ENCODE measurements at regions not wholly inside any gene's neighbourhood (a gene's known extent, or its start where the extent isn't known, plus 50 kb on each side); places are given as distances from the start of the nearest gene placed in this dataset.

DNA sequence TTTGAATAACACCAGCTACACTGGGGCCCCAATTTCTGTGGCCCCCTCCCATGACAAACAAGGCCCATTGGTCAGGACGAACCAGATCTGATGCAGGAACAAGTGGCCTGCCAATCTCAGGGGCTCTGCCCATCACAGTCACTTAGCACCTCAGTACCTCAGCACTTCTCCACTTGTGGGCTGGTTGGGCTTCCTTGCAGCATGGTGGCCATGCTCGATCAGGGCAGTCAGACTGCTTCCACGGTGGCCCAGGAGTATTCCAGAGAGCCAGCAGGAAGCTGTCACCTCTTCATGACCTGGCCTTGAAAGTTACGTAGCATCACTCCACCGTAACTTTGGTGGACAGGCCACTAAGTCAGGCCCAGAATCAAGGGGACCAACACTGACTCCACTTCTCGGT, 206.5 kb downstream of the AUH start:
- H3K4me2 ChIP-seq (ENCODE audit: low read length): no peak overlapping the region
- H3K36me3 Mint-ChIP-seq (ENCODE audit: low read depth, unreplicated experiment): no peaks in the 10 kb centered on the region
- H3K9ac ChIP-seq (ENCODE audit: low read length): no peak overlapping the region
- no peak overlapping the region for H3K27ac ChIP-seq (ENCODE audit: low read depth, low read length)
- H3K27ac Mint-ChIP-seq (ENCODE audit: unreplicated experiment): no peak overlapping the region
- no peaks in the 10 kb centered on the region for H4K20me1 ChIP-seq (ENCODE audit: insufficient read depth, low read length)
- no peak overlapping the region for H3K4me3 Mint-ChIP-seq (ENCODE audit: unreplicated experiment)
- TF ChIP-seq EZH2 (IDR thresholded peaks at IDR 0.05; ENCODE audit: insufficient read depth, low read length): no peak
- TF ChIP-seq, protein P1, sequence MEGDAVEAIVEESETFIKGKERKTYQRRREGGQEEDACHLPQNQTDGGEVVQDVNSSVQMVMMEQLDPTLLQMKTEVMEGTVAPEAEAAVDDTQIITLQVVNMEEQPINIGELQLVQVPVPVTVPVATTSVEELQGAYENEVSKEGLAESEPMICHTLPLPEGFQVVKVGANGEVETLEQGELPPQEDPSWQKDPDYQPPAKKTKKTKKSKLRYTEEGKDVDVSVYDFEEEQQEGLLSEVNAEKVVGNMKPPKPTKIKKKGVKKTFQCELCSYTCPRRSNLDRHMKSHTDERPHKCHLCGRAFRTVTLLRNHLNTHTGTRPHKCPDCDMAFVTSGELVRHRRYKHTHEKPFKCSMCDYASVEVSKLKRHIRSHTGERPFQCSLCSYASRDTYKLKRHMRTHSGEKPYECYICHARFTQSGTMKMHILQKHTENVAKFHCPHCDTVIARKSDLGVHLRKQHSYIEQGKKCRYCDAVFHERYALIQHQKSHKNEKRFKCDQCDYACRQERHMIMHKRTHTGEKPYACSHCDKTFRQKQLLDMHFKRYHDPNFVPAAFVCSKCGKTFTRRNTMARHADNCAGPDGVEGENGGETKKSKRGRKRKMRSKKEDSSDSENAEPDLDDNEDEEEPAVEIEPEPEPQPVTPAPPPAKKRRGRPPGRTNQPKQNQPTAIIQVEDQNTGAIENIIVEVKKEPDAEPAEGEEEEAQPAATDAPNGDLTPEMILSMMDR (IDR thresholded peaks at IDR 0.05; ENCODE audit: insufficient read depth, low read depth, low read length): no peak
- H3K4me1 ChIP-seq (ENCODE audit: insufficient read depth, low read length): peaks cover 5% of the 10 kb centered on the region
- H3K79me2 ChIP-seq (ENCODE audit: insufficient read depth, low read length): no peaks in the 10 kb centered on the region
- H3K9me3 Mint-ChIP-seq (ENCODE audit: unreplicated experiment): peaks cover 11% of the 10 kb centered on the region
- no peak overlapping the region for H2AFZ ChIP-seq (ENCODE audit: low read depth, low read length)
- H3K27me3 Mint-ChIP-seq (ENCODE audit: low read depth, unreplicated experiment): no peaks in the 10 kb centered on the region
- H3K36me3 ChIP-seq (ENCODE audit: insufficient read depth, low read length): no peaks in the 10 kb centered on the region
- no peaks in the 10 kb centered on the region for H3K9me3 ChIP-seq (ENCODE audit: insufficient read depth, low read depth, low read length)
- no peak for DNase-seq (ENCODE audit: low read depth)
- H3K4me3 ChIP-seq (ENCODE audit: insufficient read depth, low read depth, low read length): no peak overlapping the region
- H3K27me3 ChIP-seq (ENCODE audit: insufficient read depth, low read length): no peaks in the 10 kb centered on the region
- peaks cover 3% of the 10 kb centered on the region for H3K4me1 Mint-ChIP-seq (ENCODE audit: low read depth, unreplicated experiment)
- FAIRE-seq: no peak

DNA sequence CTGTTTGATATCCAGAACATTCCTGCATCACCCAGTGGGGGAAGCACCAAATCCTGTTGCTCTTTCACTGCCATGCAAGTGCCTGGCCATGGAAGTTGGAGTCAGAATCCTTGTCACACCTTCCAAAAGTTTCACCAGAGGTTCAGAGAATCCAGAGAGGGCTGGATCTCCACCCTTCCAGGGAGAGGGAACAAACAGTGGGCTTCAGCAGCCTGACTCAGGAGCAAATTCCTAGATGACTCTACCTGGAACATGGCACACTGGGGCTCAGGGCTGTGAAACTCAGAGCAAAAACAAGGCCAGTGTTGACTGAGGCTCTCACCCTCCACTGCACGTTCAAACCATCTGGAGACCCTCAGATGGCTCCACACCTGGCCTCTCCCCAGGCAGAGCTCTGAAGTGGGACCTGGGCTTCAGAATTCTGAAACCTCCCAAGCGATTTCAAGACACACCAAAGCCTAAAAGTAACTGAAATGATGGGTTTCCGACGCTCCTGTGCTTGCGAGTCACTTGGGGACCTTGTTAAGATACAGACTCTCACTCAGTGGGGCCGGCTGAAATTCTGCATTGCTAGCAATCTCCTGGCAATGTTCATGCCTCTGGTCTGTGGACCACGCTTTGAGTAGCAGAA, 205.9 kb downstream of the AUH start:
- Mint-ChIP-seq H3K27ac (ENCODE audit: unreplicated experiment) (no peak overlapping the region), H3K36me3 (ENCODE audit: low read depth, unreplicated experiment) (no peaks in the 10 kb centered on the region), H3K4me3 (ENCODE audit: unreplicated experiment) (no peak overlapping the region), H3K27me3 (ENCODE audit: low read depth, unreplicated experiment) (no peaks in the 10 kb centered on the region), H3K9me3 (ENCODE audit: unreplicated experiment) (peaks cover 8% of the 10 kb centered on the region), H3K4me1 (ENCODE audit: low read depth, unreplicated experiment) (peaks cover 3% of the 10 kb centered on the region)
- Histone ChIP-seq H2AFZ (ENCODE audit: low read depth, low read length) (no peak overlapping the region), H3K4me3 (ENCODE audit: insufficient read depth, low read depth, low read length) (no peak overlapping the region), H3K9me3 (ENCODE audit: insufficient read depth, low read depth, low read length) (no peaks in the 10 kb centered on the region), H3K9ac (ENCODE audit: low read length) (no peak overlapping the region), H3K4me1 (ENCODE audit: insufficient read depth, low read length) (peaks cover 5% of the 10 kb centered on the region), H4K20me1 (ENCODE audit: insufficient read depth, low read length) (no peaks in the 10 kb centered on the region), H3K36me3 (ENCODE audit: insufficient read depth, low read length) (no peaks in the 10 kb centered on the region), H3K79me2 (ENCODE audit: insufficient read depth, low read length) (no peaks in the 10 kb centered on the region), H3K4me2 (ENCODE audit: low read length) (no peak overlapping the region), H3K27ac (ENCODE audit: low read depth, low read length) (no peak overlapping the region), H3K27me3 (ENCODE audit: insufficient read depth, low read length) (no peaks in the 10 kb centered on the region)
- no peak for FAIRE-seq
- TF ChIP-seq, protein P1 (IDR thresholded peaks at IDR 0.05; ENCODE audit: insufficient read depth, low read depth, low read length): no peak
- no peak for TF ChIP-seq EZH2 (IDR thresholded peaks at IDR 0.05; ENCODE audit: insufficient read depth, low read length)
- DNase-seq (ENCODE audit: low read depth): no peak

DNA sequence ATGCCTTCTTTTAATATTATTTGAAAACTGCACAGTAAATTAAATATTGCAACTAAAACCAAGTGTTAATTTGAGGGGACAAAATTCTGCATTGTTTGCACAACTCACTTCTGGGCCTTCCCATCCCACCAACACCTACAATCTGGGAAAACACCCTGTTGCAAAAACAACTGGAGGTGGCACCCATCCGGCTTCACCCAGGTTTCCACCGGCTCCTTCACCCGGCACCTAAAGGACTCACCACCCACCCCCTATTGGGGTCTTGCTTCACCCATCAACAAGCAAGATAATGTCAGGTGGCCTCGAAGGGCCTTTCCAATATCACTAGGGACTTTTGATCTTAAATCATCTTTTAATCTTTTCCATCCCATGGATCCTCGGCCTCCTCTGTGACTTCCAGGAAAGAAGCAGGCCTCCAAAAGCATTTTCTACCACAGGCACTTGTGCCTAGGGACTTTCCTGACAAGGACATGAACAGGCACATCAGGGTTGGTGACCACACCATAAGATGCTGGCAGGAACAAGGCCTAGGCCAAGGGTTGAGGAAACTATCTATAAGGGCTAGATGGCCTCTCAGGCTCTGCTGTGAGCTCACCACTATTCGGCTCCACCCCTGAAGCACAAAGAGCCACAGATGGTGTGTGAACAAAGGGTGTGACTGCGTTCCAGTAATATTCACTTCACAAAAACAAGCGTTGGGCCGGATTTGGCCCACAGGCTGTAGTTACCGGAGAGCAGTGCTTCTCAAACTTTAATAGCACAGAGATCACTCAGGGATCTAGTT, 205.1 kb downstream of the AUH start:
- H3K9ac ChIP-seq (ENCODE audit: low read length): no peak overlapping the region
- no peak overlapping the region for H3K27ac ChIP-seq (ENCODE audit: low read depth, low read length)
- peaks cover 8% of the 10 kb centered on the region for H3K9me3 Mint-ChIP-seq (ENCODE audit: unreplicated experiment)
- H3K4me1 ChIP-seq (ENCODE audit: insufficient read depth, low read length): peaks cover under 1% of the 10 kb centered on the region
- H3K4me3 Mint-ChIP-seq (ENCODE audit: unreplicated experiment): no peak overlapping the region
- H2AFZ ChIP-seq (ENCODE audit: low read depth, low read length): no peak overlapping the region
- no peaks in the 10 kb centered on the region for H3K27me3 ChIP-seq (ENCODE audit: insufficient read depth, low read length)
- no peak for FAIRE-seq
- TF ChIP-seq, protein P1 (IDR thresholded peaks at IDR 0.05; ENCODE audit: insufficient read depth, low read depth, low read length): no peak
- no peak for TF ChIP-seq EZH2 (IDR thresholded peaks at IDR 0.05; ENCODE audit: insufficient read depth, low read length)
- H3K4me2 ChIP-seq (ENCODE audit: low read length): no peak overlapping the region
- H3K27ac Mint-ChIP-seq (ENCODE audit: unreplicated experiment): no peak overlapping the region
- H3K4me3 ChIP-seq (ENCODE audit: insufficient read depth, low read depth, low read length): no peak overlapping the region
- DNase-seq (ENCODE audit: low read depth): no peak
- no peaks in the 10 kb centered on the region for H3K27me3 Mint-ChIP-seq (ENCODE audit: low read depth, unreplicated experiment)
- no peaks in the 10 kb centered on the region for H3K9me3 ChIP-seq (ENCODE audit: insufficient read depth, low read depth, low read length)
- no peaks in the 10 kb centered on the region for H3K79me2 ChIP-seq (ENCODE audit: insufficient read depth, low read length)
- no peaks in the 10 kb centered on the region for H3K36me3 ChIP-seq (ENCODE audit: insufficient read depth, low read length)
- H4K20me1 ChIP-seq (ENCODE audit: insufficient read depth, low read length): no peaks in the 10 kb centered on the region
- no peaks in the 10 kb centered on the region for H3K36me3 Mint-ChIP-seq (ENCODE audit: low read depth, unreplicated experiment)
- peaks cover 6% of the 10 kb centered on the region for H3K4me1 Mint-ChIP-seq (ENCODE audit: low read depth, unreplicated experiment)

Measured in astrocyte (in vitro differentiated cells and primary cell).